ENCODE measurements at regions not wholly inside any gene's neighbourhood (a gene's known extent, or its start where the extent isn't known, plus 50 kb on each side); places are given as distances from the start of the nearest gene placed in this dataset.
A peak's percentile ranks its signal among the peaks of the same experiment; 100 is the strongest.
"Not testable (repeated sequence)": the region's sequence is repeated elsewhere in the genome, so short reads cannot be mapped to it uniquely, and the experiment has no call there.

DNA sequence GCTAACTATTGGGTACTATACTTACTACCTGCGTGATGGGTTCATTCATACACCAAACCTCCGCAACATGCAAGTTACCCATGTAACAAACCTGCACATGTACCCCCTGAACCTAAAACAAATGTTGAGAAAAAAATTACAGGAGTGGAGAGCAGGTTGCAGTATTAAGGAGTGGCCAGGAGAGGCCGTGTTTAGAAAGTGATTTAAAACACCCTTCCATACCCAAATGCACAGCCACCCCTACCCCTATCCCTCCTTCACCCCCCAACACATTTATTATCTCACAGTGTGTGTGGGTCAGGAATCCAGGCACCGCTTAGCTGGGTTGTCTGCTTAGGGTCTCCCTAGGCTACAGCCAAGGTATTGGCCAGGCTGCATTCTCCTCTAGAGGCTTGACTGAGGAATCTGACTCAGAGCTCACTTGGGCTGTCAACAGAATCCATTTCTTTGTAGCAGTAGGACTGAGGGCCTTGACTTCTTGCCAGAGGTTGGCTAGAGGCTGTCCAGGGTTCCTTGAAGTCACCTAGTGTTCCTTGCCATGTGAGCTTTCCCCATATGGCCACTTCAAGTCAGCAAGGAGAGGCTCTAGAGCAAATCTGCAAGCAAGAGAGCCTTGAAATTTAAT is 115.3 kb upstream of the NBPF8 start:
- H3K27me3 ChIP-seq; H3K4me1 ChIP-seq; H3K9me3 ChIP-seq; intact Hi-C loops (cut with DNase I); H3K27ac ChIP-seq; DNase-seq; H3K36me3 ChIP-seq; H3K4me3 ChIP-seq: not testable (repeated sequence)
- ATAC-seq = peak; percentile 95

DNA sequence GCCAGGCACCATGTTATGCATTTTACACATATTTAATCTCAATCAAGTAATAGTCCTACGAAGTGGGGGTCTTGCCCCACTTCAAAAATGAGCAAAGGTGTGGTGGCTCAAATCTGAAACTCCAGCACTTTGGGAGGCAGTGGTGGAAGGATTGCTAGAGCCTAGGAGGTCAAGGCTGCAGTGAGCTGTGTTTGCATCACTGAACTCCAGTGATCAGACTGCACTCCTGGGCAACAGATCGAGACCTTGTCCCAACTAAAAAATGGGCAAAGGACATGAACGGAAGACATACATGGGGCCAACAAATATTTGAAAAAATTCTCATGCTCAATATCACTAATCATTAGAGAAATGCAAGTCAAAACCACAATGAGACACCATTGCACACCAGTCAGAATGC is 116.3 kb upstream of the NBPF8 start:
- H3K4me1 ChIP-seq; H3K27me3 ChIP-seq; H3K27ac ChIP-seq; H3K9me3 ChIP-seq; H3K4me3 ChIP-seq; H3K36me3 ChIP-seq; ATAC-seq; DNase-seq; intact Hi-C loops (cut with DNase I): not testable (repeated sequence)

DNA sequence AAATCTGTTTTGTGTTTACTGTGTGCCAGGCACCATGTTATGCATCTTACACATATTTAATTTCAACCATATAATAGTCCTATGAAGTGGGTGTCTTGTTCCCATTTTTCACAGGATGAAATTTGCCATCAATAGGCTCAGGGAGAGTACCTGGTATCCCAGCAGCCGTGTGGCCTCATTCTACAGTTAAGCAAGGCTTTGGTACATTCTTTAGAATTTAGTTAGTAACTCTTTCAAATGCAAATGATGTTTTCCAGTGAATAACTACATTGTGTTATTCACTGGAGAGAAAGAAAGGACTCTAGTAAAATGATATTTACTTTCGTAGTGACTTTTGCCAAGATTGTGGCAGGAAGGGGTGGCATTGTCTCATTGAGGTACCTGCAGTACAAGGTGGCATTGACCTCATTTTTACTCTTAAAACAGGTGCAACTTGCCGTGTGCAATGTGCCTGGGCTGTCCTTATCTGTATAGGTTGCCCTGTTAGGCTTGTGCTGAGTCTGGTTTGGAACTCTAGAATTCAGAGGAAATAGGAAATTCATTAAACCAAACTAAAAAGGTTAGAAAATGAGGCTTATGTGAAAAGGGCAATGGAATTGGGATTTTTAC is 117.4 kb upstream of the NBPF8 start:
- H3K27me3 ChIP-seq; H3K4me3 ChIP-seq; H3K36me3 ChIP-seq; DNase-seq; intact Hi-C loops (cut with DNase I); H3K4me1 ChIP-seq; H3K9me3 ChIP-seq; ATAC-seq; H3K27ac ChIP-seq: not testable (repeated sequence)

DNA sequence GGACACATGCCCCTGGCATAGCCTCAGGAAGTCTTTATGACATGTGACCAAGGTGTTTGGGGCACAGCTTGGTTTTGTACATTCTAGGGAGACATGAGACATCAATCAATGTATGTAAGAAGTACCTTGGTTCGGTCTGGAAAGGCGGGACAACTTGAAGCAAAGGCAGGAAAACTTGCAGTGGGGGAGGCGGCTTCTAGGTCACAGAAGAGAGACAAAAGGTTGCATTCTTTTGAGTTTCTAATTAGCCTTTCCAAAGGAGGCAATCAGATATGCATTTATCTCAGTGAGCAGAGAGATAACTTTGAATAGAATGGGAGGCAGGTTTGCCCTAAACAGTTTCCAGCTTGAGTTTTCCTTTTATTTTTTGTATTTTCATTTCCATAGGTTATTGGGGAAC is 113.8 kb upstream of the SEC22B start:
- H3K9me3 ChIP-seq; intact Hi-C loops (cut with DNase I); H3K4me1 ChIP-seq; H3K36me3 ChIP-seq; H3K4me3 ChIP-seq; ATAC-seq; H3K27me3 ChIP-seq; H3K27ac ChIP-seq; DNase-seq: not testable (repeated sequence)

DNA sequence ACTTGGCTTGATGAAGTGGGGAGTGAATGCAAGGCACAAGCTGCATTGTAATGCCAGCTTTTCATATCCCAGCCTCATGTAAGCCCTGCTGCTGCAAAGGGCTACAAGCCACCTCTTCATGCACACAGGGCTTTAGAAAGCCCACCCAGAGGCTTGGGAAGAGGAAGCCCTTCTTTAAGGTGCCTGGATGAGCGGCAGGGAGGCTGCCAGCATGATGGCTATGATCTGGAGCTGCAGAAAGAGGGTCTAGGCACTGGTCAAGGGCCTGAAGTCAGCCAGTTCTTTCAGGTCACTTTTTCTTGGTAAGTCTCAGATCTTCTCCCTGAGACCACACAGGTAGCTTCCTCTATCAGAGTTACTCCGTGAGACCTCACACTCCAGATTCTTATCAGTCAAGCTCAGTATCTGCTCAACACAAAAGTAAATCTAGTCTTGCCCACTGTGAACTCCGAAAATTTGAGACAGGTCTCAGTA is 113.3 kb upstream of the SEC22B start:
- ATAC-seq = peak; percentile 5
- H3K27me3 ChIP-seq = not testable (repeated sequence)

DNA sequence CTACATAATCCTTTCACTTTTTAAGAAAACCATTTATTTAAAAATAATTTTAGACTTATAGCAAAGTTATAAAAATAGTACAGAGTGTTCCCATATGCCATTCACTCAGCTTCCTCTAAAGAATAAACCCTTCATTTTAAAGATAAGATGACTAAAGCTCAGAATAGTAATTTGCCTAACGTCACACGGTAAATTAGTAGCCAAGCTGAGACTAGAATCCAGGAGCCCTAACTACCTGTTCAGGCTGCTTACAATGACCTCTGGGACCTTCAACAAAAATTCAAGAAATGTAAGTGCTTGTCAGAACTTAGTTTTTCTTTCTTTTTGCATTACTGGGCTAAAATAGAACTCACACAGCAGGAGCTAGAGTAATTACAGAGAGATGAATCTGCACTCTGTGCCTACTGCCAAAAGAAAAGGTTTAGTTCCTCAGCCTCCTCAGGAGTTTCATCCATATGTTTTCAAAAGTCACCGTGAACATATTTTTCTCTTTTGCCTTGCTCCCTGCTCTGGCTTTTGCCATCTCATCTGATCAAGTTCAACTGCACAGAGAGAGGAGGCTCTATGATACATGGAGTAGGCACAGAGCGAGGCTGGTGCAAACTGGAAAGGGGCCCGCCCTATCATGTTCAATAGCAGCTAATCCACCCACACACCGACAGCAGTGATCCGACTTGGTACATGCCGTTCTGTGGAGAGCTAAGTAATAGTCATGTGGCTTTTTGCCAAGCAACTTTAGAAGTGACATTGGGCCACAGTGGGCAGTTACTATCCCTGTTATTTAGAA is 112.7 kb upstream of the SEC22B start:
- H3K27ac ChIP-seq; intact Hi-C loops (cut with DNase I); DNase-seq; H3K4me1 ChIP-seq; H3K9me3 ChIP-seq; H3K4me3 ChIP-seq; H3K27me3 ChIP-seq; H3K36me3 ChIP-seq: not testable (repeated sequence)
- ATAC-seq = peak; percentile 75

More for the DNA sequence above, 113.3 kb upstream of the SEC22B start:
- DNase-seq; H3K4me3 ChIP-seq; intact Hi-C loops (cut with DNase I); H3K9me3 ChIP-seq; H3K4me1 ChIP-seq; H3K36me3 ChIP-seq; H3K27ac ChIP-seq: not testable (repeated sequence)

- H3K4me3 ChIP-seq; H3K9me3 ChIP-seq; H3K4me1 ChIP-seq; intact Hi-C loops (cut with DNase I); H3K27me3 ChIP-seq; DNase-seq; H3K27ac ChIP-seq; H3K36me3 ChIP-seq: not testable (repeated sequence)
- ATAC-seq = peak; percentile 80
These were observed 111.8 kb upstream of the SEC22B start for GRCh38 chr1:120288167-120288566.

- H3K36me3 ChIP-seq; DNase-seq; H3K27me3 ChIP-seq; H3K4me1 ChIP-seq; H3K9me3 ChIP-seq; H3K4me3 ChIP-seq; intact Hi-C loops (cut with DNase I); H3K27ac ChIP-seq: not testable (repeated sequence)
- ATAC-seq = peak; percentile 75
These were observed 106.6 kb upstream of the SEC22B start for GRCh38 chr1:120282744-120283464.

GRCh38 chr1:120278259-120278610 is 101.9 kb upstream of the SEC22B start:
- peak; percentile 68 for ATAC-seq
- intact Hi-C loops (cut with DNase I) = not testable (repeated sequence)

DNA sequence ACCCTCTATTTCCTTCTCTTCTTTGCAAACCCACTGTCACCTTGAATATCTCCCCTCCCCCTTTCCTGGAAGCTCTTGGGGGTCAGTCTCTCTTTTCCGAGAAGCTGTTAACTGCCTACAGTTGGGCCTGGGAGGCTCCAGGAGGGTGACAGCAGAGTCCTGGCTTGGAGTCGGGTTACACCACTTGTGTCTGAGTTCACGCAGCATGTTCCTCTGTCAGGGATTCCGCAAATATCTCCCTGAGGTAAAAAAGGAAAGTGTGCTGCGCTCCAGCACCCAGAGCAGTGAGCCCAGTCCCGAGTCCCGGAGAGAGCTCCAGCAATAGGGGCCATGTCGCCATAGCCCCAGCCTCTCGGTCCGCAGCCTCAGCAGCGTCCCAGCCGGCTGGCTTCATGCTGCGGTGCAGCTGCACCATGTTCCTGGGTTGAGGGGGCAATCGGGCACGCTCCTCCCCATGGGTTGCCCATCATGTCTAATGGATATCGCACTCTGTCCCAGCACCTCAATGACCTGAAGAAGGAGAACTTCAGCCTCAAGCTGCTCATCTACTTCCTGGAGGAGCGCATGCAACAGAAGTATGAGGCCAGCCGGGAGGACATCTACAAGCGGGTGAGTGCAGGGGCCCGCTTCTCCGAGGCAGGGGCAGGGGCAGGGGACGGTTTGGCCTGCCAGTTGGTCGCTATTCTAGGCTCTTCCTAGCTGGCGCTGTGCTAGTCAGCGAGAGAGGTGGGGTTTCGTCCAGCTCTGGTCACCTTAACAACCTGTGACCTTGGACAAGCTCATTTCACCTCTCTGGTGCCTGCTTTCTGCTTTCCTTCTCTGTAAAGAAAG is 101.3 kb upstream of the SEC22B start:
- H3K36me3 ChIP-seq; intact Hi-C loops (cut with DNase I); H3K4me1 ChIP-seq; H3K9me3 ChIP-seq; H3K27me3 ChIP-seq; H3K4me3 ChIP-seq; H3K27ac ChIP-seq; DNase-seq: not testable (repeated sequence)
- peak; percentile 36 for ATAC-seq

More at GRCh38 chr1:120278259-120278610, 101.9 kb upstream of the SEC22B start:
- not testable (repeated sequence) for H3K9me3 ChIP-seq, H3K36me3 ChIP-seq, H3K4me1 ChIP-seq, H3K27ac ChIP-seq, DNase-seq, H3K27me3 ChIP-seq, H3K4me3 ChIP-seq

- H3K4me1 ChIP-seq = not testable (repeated sequence)
These were observed 100.4 kb upstream of the SEC22B start for GRCh38 chr1:120276710-120277109.

DNA sequence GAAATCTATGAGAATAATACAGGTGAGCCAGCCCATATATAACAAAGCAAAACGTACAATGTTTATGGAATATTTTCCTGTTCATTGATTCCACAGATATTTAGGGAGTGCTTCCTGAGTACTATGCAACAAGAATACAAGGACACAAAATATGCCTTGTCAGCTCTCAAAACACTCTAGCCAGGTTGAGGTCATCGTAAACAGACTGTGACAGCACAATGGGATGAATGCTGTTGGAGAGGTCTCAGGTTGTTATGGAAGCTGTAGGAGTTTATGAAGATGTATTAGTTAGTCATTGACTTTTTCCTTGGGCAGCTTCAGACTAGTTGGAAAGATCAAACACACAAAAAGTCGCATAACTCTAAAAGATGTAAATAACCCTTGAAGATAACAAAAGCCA is 98.1 kb upstream of the SEC22B start:
- H3K9me3 ChIP-seq; H3K27me3 ChIP-seq; H3K4me1 ChIP-seq; H3K27ac ChIP-seq; intact Hi-C loops (cut with DNase I); H3K4me3 ChIP-seq; H3K36me3 ChIP-seq; DNase-seq; ATAC-seq: not testable (repeated sequence)

More at GRCh38 chr1:120276710-120277109, 100.4 kb upstream of the SEC22B start:
- H3K36me3 ChIP-seq; H3K27ac ChIP-seq; DNase-seq; intact Hi-C loops (cut with DNase I); H3K27me3 ChIP-seq; ATAC-seq; H3K9me3 ChIP-seq; H3K4me3 ChIP-seq: not testable (repeated sequence)
